Limb (tissue), 2 donors: ENCODE measurements at regions not wholly inside any gene's neighbourhood (a gene's known extent, or its start where the extent isn't known, plus 50 kb on each side); places are given as distances from the start of the nearest gene placed in this dataset.
"Not testable (repeated sequence)": the region's sequence is repeated elsewhere in the genome, so short reads cannot be mapped to it uniquely, and the experiment has no call there.

ENCODE experiments used
- DNase-seq, 2 donors: peaks; one replicate each; pipeline ENCODE4 v3.0.0-alpha.2; 2016; ENCODE audit errors: extremely low spot score in 2 of 2

DNA sequence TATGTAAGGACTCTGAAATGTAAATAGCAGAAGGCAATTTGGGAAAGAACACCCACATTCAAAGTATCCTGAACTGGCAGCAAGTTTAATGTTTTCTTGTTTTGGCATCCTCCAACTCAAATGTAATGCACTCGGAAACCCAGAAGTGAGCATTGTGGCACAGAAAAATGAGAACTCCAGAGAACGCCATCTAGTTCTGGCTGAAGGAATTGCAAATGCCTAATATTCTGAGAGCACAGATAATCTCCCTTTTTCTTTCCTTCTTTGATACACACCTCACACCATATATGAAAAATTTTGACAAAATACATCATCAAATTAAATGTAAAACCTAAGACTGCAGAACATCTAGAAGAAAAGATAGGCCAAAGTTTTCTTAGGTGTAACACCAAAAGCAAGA, 52.1 kb downstream of the PWWP3B start:
- DNase-seq: no peak

- no peak for DNase-seq
Observed at GRCh38 chrX:106243376-106243775, 75.3 kb downstream of the PWWP3B start.

- no peak for DNase-seq
Observed at GRCh38 chrX:106246511-106246910, 78.4 kb downstream of the PWWP3B start.

- DNase-seq: no peak
Observed at GRCh38 chrX:106247162-106247561, 79.1 kb downstream of the PWWP3B start.

- no peak for DNase-seq
Observed at GRCh38 chrX:106249706-106250379, 81.7 kb downstream of the PWWP3B start.

DNA sequence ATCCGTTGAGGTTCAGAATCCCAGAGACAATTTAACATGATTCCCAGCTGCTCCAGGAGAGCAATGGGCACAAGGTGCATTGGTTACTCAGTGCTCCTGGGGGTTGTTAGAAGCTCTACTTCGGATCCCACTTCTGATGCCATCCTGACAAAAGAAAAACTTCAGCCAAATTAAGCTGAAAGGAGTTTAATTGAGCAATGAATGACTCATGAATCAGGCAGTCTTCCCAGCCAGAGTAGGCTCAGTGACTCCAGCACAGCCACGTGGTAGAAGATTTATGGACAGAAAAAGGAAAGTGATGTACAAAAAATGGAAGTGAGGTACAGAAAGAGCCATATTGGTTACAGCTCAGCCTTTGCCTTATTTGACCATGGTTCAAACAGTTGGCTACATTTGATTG, 95.7 kb downstream of the PWWP3B start:
- no peak for DNase-seq

GRCh38 chrX:106273947-106274587, 106.0 kb downstream of the PWWP3B start:
- not testable (repeated sequence) for DNase-seq

- DNase-seq: not testable (repeated sequence)
Observed at GRCh38 chrX:106275172-106275571, 107.1 kb downstream of the PWWP3B start.

- DNase-seq: no peak
Observed at GRCh38 chrX:106278951-106279350, 110.8 kb downstream of the PWWP3B start.

- DNase-seq: no peak
Observed at GRCh38 chrX:106281383-106281782, 113.3 kb downstream of the PWWP3B start.

GRCh38 chrX:106283841-106284240, 115.7 kb downstream of the PWWP3B start:
- DNase-seq: no peak

GRCh38 chrX:106284431-106285025, 116.4 kb downstream of the PWWP3B start:
- no peak for DNase-seq

DNA sequence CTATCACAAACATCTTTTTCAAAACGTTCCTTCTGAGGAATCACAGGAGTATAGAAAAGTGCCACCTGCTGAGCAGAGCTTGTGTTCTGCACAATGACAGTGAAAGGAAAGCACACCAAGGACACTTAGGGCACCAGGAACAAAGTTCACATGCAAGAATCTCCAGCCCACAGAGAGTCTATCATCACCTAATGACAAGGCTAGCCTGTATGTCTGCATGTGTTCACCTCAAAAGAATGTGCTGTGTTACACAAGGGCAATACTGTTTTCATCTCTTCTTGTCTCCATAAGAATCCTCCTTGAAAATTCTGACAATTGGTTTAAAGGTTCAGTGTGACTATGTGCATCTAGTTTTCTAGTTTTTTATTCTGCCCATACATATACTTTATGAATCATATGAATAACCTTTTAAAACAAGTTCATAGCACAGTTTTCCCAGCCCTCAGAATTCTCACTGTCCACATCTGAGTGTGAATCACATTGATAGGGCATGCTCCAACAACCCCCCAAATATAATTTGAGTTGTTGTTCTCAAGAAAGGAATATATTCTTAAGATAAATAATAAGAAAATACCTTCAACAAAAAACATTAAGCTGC, 118.0 kb downstream of the PWWP3B start:
- DNase-seq: no peak

DNA sequence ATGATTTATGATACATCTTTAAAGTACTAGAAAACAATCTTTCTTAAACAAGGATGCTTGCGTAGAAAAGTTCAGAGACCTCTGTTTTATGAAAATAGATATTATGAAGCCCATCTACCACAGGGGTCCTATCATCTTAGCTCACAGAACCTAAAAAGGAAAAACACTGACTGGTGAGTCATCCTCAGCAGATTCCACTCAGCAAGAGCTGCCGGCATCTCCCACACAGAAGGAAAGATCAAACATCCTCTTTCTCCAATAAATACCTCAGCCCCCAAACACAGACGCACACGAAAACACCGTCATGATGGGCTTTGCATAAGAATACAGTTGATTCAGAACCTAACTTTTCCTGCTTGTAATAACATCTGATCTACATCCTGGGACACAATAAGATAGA, 122.7 kb downstream of the PWWP3B start:
- not testable (repeated sequence) for DNase-seq

- not testable (repeated sequence) for DNase-seq
Observed at GRCh38 chrX:106291779-106292390, 123.8 kb downstream of the PWWP3B start.

DNA sequence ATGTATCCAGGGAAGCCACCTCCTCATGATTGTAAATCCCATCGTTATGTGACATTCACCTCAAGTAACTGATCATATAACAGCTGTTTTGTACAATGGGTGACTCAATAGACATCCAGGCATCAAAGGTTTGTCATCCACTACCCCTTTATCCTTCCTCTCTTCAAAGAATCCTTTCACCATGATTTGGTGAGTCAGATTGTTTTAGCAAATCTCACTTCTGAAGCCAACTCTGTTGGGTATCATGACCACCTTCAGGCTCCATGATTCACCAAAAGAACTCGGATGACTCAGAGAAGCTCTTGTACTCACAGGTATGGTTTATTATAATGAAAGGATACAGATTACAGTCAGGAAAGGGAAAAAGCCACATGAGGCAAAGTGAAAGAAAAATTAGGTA, 132.1 kb downstream of the PWWP3B start:
- DNase-seq: no peak

DNA sequence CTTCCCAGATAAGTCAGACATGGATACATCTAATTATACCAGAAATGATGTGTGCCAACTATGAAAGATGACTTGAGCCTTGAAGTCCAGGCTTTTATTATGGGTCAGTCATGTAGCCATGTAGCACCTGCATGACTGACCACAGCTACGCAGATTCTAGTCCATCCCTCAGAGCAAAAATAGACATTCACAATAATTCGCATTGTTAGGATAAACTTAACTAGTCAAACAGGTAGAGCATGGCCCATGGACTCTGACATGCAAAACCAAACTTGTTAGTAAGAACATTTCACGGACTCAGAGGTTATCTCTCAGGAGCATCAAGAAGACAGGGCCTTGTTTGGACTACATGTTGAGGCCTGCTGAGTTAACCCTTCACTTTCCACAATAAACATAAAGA, 132.6 kb downstream of the PWWP3B start:
- DNase-seq: no peak

- no peak for DNase-seq
Observed at GRCh38 chrX:106302304-106302703, 134.2 kb downstream of the PWWP3B start.

DNA sequence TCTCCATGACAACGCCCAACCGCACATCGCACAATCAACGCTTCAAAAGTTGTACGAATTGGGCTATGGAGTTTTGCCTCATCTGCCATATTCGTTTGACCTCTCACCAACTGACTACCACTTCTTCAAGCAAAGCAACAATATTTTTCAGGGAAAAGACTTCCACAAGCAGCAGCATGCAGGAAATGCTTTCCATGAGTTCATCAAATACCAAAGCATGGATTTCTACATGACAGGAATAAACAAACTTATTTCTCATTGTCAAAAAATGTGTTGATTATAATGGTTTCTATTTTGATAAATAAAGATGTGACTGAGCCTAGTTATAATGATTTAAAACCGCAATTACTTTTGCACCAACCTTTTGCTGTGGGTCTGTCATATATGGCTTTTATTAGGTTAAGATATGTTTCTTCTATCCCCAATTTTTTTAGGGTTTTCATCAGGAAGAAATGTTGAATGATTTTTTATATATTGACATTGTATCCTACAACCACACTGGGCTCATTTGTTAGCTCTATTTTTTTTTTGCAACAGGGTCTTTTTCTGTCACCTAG, 138.4 kb downstream of the PWWP3B start:
- DNase-seq: no peak

DNA sequence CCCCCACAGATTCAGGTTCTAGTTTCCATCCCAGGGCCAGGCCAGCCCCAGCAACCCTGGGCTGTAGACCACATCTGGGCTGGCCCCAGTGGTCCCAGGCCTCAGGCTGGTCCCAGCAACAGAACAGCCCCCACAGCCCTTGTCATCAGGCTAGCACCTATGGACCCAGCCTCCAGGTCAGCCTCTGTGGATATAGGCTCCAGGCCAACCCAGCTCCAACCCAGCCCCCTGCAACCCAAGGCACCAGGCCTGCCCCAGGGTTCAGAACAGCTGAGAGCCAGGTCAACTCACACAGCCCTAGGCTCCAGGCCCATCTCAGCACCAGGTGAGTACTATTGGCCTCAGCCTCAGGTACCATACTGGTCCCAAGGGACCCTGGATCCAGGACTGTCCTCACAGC, 155.3 kb downstream of the PWWP3B start:
- no peak for DNase-seq

DNA sequence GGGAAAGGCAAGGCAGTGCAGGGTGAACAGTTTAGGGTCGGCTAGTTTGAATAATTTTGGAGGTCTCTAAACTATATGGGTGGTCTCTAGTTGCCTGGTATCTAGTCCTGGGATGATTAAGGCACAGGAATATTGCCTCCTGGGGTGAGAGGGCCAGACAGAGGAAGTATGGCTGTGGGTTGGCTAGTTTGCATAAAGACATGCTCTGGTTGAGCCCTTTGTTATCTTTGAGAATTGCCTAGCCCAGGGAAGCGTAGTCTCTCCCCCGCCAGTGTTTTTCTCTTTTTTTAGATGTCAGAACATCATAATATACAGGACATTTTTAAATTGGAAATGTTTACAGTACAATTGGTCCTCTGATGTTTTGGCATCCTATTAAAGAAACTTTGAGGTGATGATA, 163.5 kb downstream of the PWWP3B start:
- DNase-seq: no peak

GRCh38 chrX:106341823-106342222, 173.7 kb downstream of the PWWP3B start:
- DNase-seq: no peak
